ENCODE measurements at regions not wholly inside any gene's neighbourhood (a gene's known extent, or its start where the extent isn't known, plus 50 kb on each side); places are given as distances from the start of the nearest gene placed in this dataset.
"Not testable (repeated sequence)": the region's sequence is repeated elsewhere in the genome, so short reads cannot be mapped to it uniquely, and the experiment has no call there.

DNA sequence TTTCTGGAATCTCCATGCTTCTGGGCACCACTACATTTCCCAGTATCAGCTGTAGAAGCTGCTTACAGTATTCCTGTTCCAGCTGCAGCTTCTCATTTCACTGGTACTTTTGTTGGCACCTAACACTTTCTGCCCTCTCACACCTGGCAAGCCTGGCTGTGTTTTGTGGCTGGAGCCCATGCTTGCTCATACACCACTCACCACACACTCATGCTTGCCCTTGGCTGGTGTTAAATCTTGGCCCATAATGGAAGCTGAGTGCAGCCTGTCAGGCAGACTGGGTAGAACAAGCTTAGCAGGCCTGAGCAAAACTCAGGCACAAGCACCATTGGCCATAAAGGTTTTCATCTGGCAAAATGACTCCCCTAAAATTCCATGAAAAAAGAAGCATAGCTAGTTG, 124.4 kb downstream of the RBMY1A1 start:
- TF ChIP-seq, protein P1, sequence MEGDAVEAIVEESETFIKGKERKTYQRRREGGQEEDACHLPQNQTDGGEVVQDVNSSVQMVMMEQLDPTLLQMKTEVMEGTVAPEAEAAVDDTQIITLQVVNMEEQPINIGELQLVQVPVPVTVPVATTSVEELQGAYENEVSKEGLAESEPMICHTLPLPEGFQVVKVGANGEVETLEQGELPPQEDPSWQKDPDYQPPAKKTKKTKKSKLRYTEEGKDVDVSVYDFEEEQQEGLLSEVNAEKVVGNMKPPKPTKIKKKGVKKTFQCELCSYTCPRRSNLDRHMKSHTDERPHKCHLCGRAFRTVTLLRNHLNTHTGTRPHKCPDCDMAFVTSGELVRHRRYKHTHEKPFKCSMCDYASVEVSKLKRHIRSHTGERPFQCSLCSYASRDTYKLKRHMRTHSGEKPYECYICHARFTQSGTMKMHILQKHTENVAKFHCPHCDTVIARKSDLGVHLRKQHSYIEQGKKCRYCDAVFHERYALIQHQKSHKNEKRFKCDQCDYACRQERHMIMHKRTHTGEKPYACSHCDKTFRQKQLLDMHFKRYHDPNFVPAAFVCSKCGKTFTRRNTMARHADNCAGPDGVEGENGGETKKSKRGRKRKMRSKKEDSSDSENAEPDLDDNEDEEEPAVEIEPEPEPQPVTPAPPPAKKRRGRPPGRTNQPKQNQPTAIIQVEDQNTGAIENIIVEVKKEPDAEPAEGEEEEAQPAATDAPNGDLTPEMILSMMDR (IDR thresholded peaks at IDR 0.05; ENCODE audit: extremely low read depth in 1 of 2, insufficient read depth in 1 of 2, low read depth in 1 of 2, low read length in 2 of 2), result not testable (repeated sequence)
- TF ChIP-seq EZH2 (IDR thresholded peaks at IDR 0.05; ENCODE audit: borderline replicate concordance, low read depth, low read length, severe bottlenecking), result not testable (repeated sequence)

Data from endothelial cell of umbilical vein (primary cell).